ENCODE measurements at regions not wholly inside any gene's neighbourhood (a gene's known extent, or its start where the extent isn't known, plus 50 kb on each side); places are given as distances from the start of the nearest gene placed in this dataset.
"Not testable (repeated sequence)": the region's sequence is repeated elsewhere in the genome, so short reads cannot be mapped to it uniquely, and the experiment has no call there.

DNA sequence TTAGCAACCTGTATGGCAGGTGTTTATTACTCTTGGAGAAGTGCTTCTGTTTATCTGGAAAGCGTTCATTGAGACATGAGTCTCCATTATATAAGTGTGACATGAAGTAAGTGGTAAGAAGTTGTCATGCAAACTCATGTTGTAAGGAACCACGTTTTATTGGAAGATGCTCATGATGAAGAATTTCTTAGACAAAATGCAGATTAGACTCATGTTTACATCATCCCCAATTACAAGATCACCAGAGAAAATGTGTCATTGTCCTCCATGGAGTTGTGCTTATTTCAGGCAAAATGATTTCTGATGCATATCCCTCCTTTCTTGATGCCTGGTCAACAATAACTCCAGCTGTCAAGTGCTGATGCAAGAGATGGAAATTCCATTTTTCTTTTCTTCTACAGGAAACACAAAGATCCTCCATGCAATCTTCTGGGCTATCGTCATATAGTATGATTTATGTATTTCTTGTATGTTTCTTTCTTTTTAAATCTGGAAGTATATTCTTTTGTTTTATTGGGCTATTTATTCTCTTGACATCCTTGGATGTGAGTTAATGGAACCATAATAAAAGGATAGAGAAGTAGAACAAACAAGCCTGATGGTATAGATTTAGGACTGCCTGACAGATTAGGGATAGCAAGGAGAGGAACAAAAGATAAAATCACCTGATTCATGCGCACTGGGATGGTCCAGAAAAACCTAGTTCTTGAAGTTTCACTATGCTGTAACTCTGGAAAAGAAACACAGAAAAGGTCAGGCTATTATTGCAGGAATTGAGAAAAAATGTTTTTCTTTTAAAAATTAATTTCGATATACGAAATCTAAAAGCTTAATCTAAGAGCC is 50.7 kb upstream of the DIAPH3 start:
- DNase-seq = no peak

DNA sequence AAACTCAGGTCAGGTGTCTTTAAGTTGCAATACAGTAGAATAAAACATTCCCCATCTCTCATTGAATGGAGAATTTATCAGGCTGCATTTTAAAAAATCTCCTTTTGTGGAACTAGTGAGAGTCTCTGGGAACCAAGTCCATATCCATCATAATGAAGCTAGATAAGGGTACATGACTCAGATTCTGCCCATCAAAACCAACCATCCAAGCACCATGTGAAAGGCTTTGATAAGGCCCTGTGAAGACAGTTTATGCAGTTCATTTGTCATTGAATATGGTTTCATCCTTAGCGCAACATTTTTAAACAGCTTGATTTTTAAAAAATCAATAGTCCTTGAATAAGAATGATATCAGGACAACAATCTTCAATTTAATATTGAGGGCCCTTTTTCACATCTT is 56.3 kb upstream of the DIAPH3 start:
- no peak for DNase-seq

DNA sequence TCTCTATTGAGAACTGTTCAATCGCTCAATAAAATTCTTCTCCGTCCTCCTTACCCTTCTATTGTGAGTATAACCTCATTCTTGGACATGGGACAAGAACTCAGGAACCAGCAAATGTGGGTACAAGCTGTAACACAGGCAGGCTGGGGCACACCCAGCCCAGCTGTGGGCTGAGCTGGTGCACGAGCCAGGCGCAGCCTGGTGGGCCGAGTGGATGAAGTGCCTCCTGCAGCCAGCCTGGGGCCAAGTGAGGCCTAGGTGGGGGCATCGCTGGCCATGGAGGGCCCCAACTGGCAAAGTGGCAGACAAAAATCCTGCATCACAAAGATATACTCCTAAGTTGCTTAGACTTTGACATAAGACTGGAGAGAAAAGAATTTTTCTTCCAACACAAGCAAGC is 57.9 kb upstream of the DIAPH3 start:
- DNase-seq = no peak

DNA sequence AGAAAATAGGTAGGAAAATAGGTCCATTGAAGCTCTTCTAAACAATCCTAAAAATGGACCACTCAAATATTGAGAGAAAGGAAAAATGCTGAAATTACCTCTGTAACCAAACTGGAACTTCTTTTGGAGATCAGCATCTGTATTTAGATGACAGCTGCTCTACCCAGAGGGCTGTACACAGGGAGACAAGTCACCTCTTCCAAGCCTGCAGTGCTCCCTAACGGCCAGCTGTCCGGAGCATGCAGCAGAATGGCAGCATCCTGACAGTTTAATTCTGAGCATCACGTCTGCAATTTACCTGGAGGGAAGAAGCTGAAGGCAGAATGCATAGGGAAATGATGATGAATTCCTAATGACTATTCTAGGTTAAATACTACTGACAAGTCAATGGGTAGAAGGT is 62.8 kb upstream of the DIAPH3 start:
- peak in 1 of 51 donors; percentile 1 for DNase-seq

DNA sequence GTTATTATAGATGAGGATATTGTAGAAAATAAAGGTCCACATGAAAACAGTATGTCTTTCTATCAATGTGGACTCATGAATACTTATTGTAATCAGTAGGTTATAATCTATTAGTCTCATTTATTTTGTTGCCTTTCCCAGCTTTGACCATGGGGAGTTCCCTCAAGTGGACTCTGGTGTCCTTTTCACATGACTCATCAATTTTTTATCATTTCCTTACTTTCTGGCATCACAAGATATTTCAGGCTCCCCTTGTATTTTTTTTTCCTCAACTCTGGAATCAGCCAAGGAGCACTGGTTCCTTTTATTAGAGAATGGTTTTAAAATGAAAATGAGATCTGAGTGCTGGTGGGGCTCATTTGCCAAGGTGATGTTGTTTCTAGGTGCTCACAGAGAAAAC is 63.4 kb upstream of the DIAPH3 start:
- no peak for DNase-seq

DNA sequence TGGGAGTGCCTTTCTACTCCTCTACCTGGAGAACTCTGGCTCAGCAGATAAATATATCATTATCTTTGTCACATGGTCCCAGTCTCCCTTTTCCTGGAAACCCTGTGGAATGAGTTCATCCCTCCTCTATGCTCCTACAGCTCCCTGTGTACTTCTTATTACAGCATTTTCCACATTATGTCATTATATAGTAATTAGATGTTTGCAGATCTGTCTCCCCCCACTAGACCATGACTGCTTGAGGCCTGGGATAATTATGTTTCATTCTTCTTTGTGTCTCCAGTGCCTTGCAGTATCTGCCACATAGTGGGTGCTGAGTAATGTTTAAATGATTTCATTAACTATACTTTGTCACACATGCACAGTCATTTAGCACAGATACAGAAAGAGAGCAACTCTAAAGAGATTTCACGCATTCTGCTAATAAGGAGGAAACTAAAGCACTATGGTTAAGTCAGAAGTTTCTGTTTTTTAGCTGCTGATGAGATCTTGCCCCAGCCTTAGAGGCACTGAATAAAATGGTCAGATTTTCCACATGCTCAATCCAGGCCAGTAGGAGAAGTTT is 66.1 kb upstream of the DIAPH3 start:
- DNase-seq = no peak

DNA sequence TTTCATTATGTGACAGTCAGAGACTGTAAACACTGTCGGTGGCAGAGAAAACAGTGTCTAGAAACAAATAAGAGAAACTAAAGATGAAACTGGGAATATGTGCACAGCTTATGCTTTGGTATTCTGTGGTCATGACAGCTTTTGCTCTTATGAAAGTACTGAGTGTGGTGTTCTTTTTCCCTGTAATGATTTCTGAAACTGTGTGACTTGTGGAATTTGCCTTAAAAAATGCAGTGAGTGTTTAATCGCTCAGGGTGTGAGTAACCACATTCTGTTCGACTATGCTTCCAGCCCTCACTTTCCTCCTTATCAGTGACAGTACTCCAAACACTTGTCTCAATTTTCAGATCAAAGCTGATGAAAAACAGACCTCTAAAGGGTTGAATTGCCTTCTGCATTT is 66.9 kb upstream of the DIAPH3 start:
- DNase-seq = no peak

DNA sequence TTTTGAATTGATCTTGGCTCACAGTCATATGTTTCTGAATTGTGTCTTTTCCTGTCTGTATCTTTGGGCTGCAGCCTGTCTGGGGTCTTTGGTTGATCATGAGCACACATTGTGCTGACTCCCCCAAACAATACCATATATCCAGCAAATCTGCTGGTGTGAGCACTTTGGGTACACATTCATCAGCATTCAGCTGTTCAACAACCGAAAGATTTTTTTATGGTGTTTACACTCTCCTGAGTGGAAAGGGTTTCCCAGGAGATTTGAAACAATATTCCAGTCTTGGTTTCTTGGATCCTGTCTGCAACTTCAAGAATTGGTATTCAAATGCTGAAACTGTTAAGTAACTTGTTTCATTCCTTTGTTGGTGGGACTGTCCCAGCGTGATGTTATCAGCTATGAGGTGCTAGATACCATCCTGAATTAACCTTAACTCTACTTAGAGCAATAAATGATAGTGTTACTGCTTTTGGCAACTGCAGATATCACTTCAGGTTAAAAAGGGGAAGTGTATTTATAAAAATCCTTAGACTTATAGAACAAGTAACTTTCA is 78.4 kb upstream of the DIAPH3 start:
- no peak for DNase-seq

DNA sequence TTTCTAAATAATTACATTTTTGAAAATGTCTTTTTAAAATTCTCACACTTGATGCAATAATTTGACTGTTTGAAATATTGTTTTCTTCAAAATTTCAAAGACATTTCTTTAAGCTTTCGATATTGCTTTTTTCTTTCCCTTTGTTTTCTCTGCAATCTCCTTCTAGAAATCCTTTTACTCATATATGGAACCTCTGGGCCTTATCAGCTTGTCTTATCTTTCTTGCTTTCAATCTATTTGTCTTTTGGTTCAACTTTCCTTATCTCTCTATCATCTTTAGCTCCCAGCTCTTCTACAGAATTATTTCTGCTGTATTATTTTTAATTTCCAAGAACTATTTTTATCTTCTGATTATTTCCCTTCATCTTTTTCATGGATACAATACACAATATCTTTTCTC is 80.7 kb upstream of the DIAPH3 start:
- no peak for DNase-seq

DNA sequence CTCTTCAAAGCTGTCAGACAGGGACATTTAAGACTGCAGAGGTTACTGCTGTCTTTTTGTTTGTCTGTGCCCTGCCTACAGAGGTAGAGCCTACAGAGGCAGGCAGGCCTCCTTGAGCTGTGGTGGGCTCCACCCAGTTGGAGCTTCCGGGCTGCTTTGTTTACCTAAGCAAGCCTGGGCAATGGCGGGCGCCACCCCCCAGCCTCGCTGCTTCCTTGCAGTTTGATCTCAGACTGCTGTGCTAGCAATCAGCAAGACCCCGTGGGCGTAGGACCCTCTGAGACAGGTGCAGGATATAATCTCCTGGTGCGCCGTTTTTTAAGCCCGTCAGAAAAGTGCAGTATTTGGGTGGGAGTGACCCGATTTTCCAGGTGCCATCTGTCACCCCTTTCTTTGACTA is 87.7 kb upstream of the DIAPH3 start:
- not testable (repeated sequence) for DNase-seq

DNA sequence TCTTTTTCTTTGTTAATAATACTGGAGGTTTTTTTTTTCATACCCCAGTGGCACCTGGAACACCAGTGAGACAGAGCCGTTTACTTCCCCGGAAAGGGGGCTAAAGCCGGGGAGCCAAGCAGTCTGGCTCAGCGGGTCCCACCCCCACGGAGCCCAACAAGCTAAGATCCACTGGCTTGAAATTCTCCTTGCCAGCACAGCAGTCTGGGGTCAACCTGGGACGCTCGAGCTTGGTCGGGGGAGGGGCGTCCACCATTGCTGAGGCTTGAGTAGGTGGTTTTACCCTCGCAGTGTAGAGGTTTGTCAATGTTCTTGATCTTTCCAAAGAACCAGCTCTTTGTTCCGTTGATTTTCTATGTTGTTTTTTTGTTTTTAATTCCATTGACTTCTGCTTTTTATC is 94.6 kb upstream of the DIAPH3 start:
- no peak for DNase-seq

DNA sequence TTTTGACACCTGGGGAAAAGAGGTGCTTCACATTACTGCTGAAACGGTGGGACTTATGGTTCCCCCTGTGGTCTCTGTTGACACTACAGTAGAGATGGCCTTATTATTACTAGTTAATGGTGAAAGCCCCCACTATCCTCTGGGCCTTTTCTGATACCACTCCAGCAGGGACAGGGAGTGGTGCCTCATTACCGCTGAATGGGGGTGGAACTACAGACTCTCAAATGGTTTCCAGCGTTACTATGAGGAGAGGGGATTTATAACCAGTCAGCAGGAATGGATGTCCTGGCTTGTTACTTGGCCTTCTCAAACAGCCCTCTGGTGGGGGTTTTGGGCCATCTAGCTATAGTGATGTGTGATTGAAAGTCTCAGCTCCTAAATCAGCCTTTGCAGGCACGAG is 96.7 kb upstream of the DIAPH3 start:
- no peak for DNase-seq

DNA sequence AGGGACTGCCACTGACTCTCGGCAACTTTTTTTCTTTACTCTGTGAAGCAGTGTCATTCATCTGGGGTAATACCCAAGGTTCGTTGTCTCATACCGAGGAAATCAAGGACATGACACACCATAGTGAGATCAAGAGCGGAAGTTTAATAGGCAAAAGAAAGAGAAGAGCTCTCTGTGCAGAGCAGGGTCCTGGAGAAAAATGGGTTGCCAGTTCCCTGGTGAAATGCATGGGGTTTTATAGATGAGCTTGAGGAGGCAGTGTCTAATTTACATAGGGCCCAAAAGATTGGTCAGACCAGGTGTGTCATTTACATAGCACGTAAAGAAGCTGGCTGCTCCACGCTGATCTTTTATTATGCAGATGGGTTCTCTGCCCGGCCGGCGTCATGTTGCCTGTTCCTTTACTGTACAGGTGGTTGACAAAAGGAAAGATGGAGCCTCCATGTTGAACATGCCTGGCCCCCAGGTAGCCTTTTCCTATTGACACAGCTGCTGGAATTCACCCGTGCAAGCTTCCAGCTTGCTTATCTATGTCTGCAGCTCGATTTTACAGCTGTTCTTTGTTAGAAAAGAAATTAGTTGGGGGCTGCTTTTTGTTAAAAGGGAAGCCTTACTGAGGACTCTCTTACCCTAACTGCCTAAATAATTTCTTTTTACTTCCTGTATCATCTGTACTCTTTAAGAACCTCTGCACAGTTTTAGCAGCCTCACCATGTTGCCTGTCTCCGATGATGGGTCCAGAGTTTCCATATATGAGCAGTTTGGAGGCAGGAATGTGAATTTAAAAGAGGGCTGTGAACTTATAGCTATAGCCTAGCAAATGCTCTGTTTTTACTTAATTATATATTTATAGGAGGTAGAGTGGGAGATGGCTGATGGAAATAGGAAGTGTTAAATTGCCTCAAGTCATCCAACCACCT is 98.0 kb upstream of the DIAPH3 start:
- no peak for DNase-seq

DNA sequence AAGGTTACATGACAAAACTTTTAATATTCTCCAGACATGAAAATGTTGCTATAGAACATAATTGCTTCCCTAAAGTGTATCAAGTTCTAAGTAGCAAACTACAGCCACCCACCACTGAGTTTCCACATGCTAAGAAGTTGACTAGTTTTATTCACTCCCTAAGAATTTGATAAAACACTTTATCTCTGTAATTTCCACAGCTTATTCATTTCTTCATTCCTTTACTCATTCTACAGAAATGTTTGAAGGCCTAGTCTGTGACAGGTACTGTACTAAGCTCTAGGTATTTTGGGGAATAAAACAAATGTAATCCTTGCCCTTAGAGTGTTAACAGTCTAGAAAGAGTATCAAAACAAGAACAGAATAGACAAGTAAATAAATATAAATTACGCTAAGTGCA is 101.8 kb upstream of the DIAPH3 start:
- no peak for DNase-seq

DNA sequence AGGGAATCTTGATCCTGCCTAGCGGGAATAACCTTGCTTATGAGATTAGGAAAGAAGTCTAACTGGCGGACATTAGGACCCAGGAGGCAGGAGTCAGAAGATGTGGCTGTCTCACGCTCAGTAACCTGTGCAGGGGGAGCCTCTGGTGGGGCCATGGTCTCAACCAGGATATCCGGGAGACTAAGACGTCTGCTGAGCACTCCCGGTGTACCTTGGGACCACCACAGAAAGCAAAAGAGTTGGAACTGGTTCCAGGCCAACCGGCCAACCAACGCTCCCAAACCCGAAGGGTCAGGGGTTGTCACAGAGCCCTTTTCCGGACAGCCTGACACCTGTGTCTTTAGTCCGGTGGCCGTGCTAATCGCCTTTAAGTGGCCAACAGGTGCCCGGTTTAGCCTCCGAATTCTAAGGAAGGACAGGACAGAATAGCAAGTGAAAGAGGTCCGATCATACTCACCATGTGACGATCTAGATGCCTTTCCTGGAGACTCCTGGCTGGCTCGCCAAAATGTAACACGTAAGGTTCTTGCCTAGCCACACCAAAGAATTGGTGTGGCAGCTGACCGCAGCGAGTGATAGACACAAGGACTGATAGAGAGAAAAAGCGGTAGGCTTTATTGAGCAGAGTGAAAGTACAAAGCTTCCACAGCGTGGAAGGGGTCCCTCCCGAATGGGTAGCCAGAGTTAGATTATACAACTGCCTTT is 103.9 kb upstream of the DIAPH3 start:
- peak in 4 of 51 donors; percentile 1 to 11 (median 6) for DNase-seq

DNA sequence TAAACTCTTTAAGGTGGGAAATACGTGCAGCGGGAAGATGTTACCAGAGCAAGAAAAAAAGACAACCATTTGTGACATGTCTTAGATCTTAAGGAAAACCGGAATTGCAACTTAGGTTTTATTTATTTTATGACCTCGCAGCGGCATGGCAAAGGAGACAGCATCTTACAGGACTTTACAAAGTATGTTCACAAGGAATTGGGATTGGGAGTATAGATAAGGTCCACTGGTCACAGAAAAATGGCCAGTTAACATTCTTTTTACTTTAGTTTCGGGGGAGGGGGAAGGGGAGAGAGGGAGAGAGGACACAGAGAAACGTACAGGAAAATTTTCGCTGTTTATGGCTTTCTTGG is 104.5 kb upstream of the DIAPH3 start:
- no peak for DNase-seq

DNA sequence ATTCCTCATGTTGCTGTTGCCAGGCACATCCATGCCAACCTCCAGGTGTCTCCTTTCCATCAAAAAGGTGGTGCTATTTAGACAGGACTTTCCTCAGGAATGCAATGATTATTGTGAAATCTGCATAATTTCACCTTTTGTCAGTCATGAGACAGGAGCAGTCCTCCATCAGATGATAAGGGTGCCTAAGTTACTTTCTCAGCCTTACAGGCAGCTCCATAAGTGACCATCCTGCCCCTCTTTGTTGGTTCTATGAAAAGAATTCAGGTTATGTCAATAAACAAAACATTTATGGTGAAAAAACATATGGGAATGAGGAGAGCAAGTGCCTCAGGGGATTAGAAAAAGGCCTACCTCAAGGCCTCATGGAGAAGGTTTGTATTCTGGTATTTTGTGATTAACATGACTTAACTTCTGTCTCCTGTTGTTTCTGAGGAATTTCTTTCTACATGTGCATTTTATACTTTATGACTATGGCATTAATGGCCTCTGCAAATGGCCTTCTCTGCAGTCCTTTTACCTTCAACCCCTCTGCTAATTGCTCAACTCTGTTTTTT is 110.3 kb upstream of the DIAPH3 start:
- no peak for DNase-seq

DNA sequence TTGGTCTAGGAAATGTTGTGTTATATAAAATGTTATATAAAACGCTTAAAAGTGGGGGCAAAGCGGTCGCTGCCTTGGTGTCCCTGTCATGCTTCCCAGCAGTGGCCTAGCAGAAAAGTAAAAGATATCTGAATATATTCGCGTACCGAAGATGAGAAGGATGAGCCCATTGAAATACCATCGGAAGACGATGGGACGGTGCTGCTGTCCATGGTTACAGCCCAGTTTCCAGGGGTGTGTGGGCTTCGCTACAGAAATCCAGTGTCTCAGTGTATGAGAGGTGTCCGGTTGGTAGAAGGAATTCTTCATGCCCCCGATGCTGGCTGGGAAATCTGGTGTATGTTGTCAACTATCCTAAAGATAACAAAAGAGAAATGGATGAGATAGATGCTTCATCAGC is 110.9 kb upstream of the DIAPH3 start:
- no peak for DNase-seq

DNA sequence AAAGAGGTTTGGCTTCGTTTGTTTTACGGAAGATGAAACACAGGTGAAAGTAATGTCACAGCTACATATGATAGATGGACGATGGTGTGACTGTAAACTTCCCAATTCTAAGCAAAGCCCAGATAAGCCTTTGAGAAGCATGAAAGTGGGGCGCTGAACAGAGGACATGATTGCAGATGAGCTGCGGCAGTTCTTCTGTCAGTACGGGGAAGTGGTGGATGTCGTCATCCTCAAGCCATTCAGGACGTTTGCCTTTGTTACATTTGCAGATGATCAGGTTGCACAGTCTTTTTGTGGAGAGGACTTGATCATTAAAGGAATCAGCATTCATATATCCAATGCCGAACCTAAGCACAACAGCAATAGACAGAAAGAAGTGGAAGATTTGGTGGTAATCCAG is 111.5 kb upstream of the DIAPH3 start:
- DNase-seq = no peak

DNA sequence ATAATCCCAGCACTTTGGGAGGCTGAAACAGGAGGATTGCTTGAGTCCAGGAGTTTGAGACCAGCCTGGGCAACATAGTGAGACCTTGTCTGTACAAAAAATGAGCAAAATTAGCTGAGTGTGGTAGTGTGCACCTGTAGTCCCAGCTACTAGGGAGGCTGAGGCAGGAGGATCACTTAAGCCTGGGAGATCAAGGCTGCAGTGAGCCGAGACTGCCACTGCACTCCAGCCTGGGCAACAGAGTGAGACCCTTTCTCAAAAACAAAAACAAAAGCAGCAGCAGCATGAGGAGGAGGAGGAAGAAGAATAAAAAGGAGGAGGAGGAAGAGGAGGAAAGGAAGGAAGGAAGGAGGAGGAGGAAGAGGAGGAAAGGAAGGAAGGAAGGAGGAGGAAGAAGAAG is 116.5 kb upstream of the TDRD3 start:
- DNase-seq = not testable (repeated sequence)

DNA sequence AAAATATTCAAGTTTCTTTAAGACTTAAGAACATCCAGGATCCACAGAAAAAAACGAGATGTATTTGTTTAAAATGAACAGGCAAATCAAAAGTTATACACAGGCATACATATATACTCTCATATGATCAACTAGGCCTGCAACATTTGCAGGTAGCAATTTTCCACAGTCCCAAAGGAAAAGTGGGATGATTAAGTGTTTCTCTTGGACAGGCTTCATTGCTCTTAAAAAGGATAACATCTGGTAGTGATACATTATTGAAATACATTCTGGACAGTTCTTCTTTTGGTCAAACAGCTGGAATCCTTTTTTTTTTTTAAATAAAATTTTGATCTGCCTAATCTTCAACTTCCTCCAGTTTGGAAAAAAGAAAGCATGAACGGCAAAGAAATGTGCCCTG is 114.8 kb upstream of the TDRD3 start:
- no peak for DNase-seq

All from hypothalamus (tissue), 51 donors.